SIG-M5 treated with dmso at 0.1 percent for 504 hours (cell line): ENCODE measurements at regions not wholly inside any gene's neighbourhood (a gene's known extent, or its start where the extent isn't known, plus 50 kb on each side); places are given as distances from the start of the nearest gene placed in this dataset.
A peak's percentile ranks its signal among the peaks of the same experiment; 100 is the strongest.

Source experiments
- DNase-seq: peaks from one replicate; lab custom pipeline; 2025; ENCODE audit not compliant: unreplicated experiment; lab: John Stamatoyannopoulos, UW

GRCh38 chr17:5635949-5636348 lies 51.6 kb upstream of the NLRP1 start:
- DNase-seq: no peak

- peak; percentile 15 for DNase-seq
These were observed 54.3 kb upstream of the NLRP1 start for GRCh38 chr17:5638596-5638995.

GRCh38 chr17:5640726-5641125 lies 56.4 kb upstream of the NLRP1 start:
- DNase-seq: no peak

GRCh38 chr17:5642752-5643151 lies 58.4 kb upstream of the NLRP1 start:
- no peak for DNase-seq

GRCh38 chr17:5644065-5644464 lies 59.8 kb upstream of the NLRP1 start:
- no peak for DNase-seq

- DNase-seq: no peak
These were observed 67.0 kb upstream of the NLRP1 start for GRCh38 chr17:5651348-5651747.

- DNase-seq: no peak
These were observed 77.3 kb upstream of the NLRP1 start for GRCh38 chr17:5661491-5662125.

- no peak for DNase-seq
These were observed 78.2 kb upstream of the NLRP1 start for GRCh38 chr17:5662409-5663085.

GRCh38 chr17:5665164-5665563 lies 80.9 kb upstream of the NLRP1 start:
- no peak for DNase-seq

GRCh38 chr17:5667871-5668270 lies 83.6 kb upstream of the NLRP1 start:
- DNase-seq: no peak

GRCh38 chr17:5668557-5669138 lies 84.3 kb upstream of the NLRP1 start:
- no peak for DNase-seq

- no peak for DNase-seq
These were observed 84.9 kb upstream of the NLRP1 start for GRCh38 chr17:5669191-5669590.

- no peak for DNase-seq
These were observed 87.8 kb upstream of the NLRP1 start for GRCh38 chr17:5672141-5672540.

GRCh38 chr17:5672815-5673430 lies 88.6 kb upstream of the NLRP1 start:
- no peak for DNase-seq

- no peak for DNase-seq
These were observed 91.5 kb upstream of the NLRP1 start for GRCh38 chr17:5675625-5676421.

- no peak for DNase-seq
These were observed 93.3 kb upstream of the NLRP1 start for GRCh38 chr17:5677620-5678019.

- no peak for DNase-seq
These were observed 93.9 kb upstream of the NLRP1 start for GRCh38 chr17:5678171-5678570.

GRCh38 chr17:5680766-5681165 lies 96.5 kb upstream of the NLRP1 start:
- DNase-seq: no peak

- no peak for DNase-seq
These were observed 98.9 kb upstream of the NLRP1 start for GRCh38 chr17:5683241-5683640.

- DNase-seq: no peak
These were observed 101.8 kb upstream of the NLRP1 start for GRCh38 chr17:5686074-5686635.

GRCh38 chr17:5687646-5688045 lies 103.3 kb upstream of the NLRP1 start:
- no peak for DNase-seq
